OCI-LY1 (cell line): ENCODE measurements at regions not wholly inside any gene's neighbourhood (a gene's known extent, or its start where the extent isn't known, plus 50 kb on each side); places are given as distances from the start of the nearest gene placed in this dataset.

ENCODE experiments used
- CTCF ChIP-seq: fragments of 200-600 bp; sonication (generic), shearing (Covaris generic); IDR thresholded peaks from 2 replicates; pipeline ENCODE4 v1.5.1; 2017; ENCODE audit warnings: mild to moderate bottlenecking, antibody characterized with exemption, low read length, moderate library complexity, mixed read lengths
- EZH2 ChIP-seq: fragments of 200-600 bp; sonication (generic), shearing (Covaris generic); IDR thresholded peaks from 2 replicates; pipeline ENCODE4 v1.8.0; 2017; ENCODE audit warnings: borderline replicate concordance, mixed run types, mild to moderate bottlenecking, antibody characterized with exemption, low read length, moderate library complexity, mixed read lengths

- TF ChIP-seq CTCF (no peak), EZH2 (no peak)
Observed at GRCh38 chr12:20089077-20089476, 279.3 kb upstream of the PDE3A start.
